GM18499 (cell line): ENCODE measurements at regions not wholly inside any gene's neighbourhood (a gene's known extent, or its start where the extent isn't known, plus 50 kb on each side); places are given as distances from the start of the nearest gene placed in this dataset.

Source experiments
- ATAC-seq: cut with Tn5 transposase; IDR thresholded peaks from one replicate; pipeline ENCODE4 v1.9.1; 2021; ENCODE audit warnings: moderate number of reproducible peaks; ENCODE audit not compliant: insufficient read depth, unreplicated experiment

GRCh38 chr11:26070714-26071380 is 261.1 kb upstream of the ANO3 start:
- no peak for ATAC-seq

DNA sequence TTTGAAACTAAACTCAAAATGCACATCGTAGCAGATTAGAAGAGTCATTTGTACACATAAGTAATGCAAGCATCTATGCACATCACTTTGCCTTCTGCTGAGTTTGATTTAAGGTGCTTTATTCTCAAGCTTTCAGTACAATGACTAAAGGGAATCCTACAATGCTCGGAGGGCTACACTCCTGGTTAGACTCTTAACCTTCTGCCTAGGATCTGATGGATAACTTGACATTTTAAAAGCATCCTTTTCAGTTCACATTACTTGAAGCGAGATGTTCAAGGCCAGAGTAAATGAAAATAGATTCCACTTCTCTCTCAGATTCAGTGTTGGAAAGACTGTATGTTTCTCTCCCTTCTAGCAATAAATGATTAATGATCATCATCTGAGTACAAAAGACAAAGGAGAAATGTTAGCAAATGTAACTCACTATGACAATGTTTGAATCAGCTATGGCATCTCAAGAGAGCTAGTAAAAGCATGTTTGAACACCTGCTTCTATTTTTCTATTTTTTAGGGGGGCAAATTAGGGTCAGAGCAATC is 259.2 kb upstream of the ANO3 start:
- no peak for ATAC-seq

DNA sequence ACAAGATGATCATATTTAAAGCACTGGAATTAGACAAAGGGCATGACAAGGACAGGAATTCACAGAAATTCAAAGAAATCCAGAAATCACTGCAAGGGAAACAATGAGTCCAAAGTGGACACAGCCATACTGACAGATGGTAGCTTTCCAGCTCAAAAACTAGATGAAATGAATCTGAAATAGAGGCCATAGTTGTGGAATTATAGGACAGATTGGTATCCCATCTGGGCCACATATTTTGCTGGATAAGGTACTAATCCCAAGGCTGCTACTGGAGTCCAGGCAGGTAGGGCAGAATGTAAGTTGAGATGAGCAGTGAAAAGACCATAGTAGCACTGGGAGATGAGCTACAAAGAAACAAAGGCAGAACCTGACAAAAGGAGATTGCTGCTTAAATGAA is 258.3 kb upstream of the ANO3 start:
- ATAC-seq = no peak

DNA sequence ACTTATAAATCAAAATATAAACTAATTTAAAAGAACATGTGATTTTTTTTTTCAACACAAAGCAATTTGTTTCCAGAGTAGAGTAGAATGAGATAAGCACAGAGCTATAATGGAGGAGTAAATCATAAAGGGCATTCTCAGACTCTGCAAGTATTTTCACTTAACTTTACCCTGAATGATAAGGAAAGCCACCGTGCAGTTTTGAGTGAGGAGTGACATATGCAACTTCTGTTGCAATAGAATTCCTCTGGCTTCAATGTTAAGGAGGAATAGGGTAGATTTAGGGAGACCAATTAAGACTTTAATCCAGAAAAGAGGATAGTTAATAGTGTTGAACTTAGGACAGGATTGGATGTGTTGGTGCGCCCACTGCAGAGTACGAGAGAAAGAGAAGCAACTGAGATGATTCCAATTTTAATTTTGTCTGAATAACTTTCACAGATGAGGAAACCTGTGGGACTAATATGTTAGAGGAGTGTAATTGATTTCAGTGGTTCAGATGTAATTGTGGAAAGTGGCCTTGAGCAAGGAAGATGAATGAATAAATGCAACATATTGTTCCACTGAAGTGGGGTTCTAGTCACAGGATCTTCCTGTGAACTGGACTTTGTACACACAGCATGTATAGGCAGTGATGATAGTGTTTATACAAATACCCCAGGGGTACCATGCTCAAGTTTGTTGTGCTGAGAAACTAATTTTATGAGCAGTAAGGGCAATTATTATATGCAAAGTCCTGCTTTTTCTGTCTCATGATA is 255.5 kb upstream of the ANO3 start:
- no peak for ATAC-seq

GRCh38 chr11:26078231-26078821 is 253.6 kb upstream of the ANO3 start:
- ATAC-seq = peak; percentile 54

- ATAC-seq = no peak
These were observed 247.6 kb upstream of the ANO3 start for GRCh38 chr11:26084313-26084712.

GRCh38 chr11:26086028-26086427 is 245.9 kb upstream of the ANO3 start:
- no peak for ATAC-seq

- peak; percentile 95 for ATAC-seq
These were observed 244.6 kb upstream of the ANO3 start for GRCh38 chr11:26087120-26087935.

GRCh38 chr11:26088391-26088790 is 243.5 kb upstream of the ANO3 start:
- no peak for ATAC-seq

DNA sequence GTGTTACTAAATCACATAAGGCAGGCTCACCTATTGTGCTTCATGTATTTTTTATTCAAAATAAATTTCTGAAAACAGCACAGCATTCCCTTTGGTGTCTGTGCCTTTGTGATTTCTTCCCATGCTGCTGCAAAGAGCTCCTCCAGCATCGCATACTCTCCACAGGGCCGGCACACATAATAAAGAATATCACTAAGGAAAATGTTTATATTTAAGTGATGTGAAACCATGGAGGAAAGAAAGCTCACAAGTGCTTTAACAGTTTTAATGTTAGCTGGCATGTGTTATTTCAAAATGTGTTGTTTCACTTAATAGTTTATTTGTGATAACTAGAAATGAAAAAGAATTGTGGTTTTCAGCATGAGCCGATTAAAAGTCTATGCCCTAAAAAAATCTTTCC is 241.3 kb upstream of the ANO3 start:
- no peak for ATAC-seq

GRCh38 chr11:26093206-26093605 is 238.7 kb upstream of the ANO3 start:
- ATAC-seq = no peak

- no peak for ATAC-seq
These were observed 236.6 kb upstream of the ANO3 start for GRCh38 chr11:26095340-26095739.

DNA sequence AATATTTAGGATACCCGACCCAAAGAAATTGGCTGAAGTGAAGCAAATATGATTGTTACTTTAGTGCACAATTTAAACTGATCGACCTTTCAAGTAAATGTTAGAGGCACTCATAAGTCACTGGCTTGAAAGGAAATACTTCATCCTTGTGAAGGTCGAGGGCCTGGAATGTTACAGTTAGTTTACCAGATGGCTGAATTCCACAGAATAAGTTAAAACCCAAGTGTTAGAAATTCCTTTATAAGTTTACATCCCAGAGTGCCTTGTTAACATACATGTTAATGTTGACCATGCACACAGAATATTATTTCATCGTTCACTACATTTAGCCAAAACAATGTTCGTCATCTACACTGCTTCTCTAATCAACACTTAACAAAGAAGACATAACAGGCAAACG is 235.5 kb upstream of the ANO3 start:
- no peak for ATAC-seq

DNA sequence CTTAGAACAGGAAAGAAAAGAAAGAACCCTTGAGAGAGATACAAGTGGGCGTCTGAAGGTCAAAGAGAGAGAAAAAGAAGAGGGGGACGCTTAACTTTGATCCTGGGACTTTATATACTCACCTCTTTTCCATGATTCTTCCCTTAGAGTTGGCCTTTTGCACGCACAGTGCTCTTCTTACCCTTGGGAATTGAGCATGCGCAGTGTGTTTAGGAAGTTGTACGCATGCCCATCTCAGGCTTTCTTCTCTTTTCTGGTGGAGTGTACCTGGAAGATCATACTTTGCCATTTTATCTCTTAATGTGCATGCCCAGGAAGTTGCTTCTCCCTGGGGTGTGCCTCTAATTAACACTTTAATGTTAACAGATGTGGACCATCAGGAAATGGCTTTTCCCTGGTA is 229.6 kb upstream of the ANO3 start:
- ATAC-seq = no peak

DNA sequence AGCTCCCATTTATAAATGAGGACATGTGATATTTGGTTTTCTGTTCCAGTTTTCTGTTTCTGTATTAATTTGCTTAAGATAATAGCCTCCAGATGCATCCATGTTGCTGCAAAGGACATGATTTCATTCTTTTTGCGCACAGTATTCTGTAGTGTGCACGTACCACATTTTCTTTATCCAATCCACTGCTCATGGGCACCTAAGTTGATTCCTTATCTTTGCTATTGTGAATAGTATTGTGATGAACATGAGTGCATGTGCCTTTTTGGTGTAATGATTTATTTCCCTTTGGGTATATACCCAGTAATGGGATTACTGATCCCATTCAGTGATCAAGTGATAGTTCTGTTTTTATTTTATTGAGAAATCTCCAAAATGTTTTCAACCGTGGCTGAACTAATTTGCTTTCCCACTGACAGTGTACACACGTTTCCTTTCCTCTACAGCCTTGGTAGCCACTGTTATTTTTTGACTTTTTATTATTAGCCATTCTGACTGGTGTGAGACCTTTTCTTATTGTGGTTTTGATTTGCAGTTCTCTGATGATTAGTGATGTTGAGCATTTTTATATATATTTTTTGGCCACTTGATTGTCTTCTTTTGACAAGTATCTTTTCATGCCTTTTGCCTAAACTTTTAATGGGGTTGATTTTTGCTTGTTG is 226.0 kb upstream of the ANO3 start:
- ATAC-seq = no peak

- ATAC-seq = no peak
These were observed 225.2 kb upstream of the ANO3 start for GRCh38 chr11:26106726-26107125.

- no peak for ATAC-seq
These were observed 222.1 kb upstream of the ANO3 start for GRCh38 chr11:26109658-26110368.

DNA sequence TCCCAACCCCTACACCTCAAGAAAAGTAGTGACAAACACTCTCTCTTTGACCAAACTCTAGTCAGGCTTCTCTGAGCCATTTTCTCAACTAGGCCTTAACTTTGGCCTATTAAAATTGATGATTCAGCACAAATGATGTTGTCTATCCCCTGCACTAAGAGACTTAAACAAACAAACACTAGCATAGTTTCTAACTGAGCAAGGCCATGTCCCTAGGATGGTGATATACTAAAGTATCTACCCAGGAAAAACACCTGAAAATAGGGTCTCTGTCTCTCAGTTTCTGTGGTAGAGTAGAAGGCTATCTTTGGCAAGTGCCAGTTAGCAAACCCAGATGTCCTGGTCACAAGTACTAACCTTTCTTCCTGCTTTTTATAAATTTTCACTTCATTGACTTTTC is 219.7 kb upstream of the ANO3 start:
- no peak for ATAC-seq

- no peak for ATAC-seq
These were observed 210.5 kb upstream of the ANO3 start for GRCh38 chr11:26121466-26121865.
